GM19468 (cell line): ENCODE measurements at regions not wholly inside any gene's neighbourhood (a gene's known extent, or its start where the extent isn't known, plus 50 kb on each side); places are given as distances from the start of the nearest gene placed in this dataset.
A peak's percentile ranks its signal among the peaks of the same experiment; 100 is the strongest.
"Not testable (repeated sequence)": the region's sequence is repeated elsewhere in the genome, so short reads cannot be mapped to it uniquely, and the experiment has no call there.

Experiments used
- ATAC-seq: cut with Tn5 transposase; IDR thresholded peaks from one replicate; pipeline ENCODE4 v1.9.1; 2021; ENCODE audit warnings: mild to moderate bottlenecking, moderate library complexity, moderate number of reproducible peaks; ENCODE audit not compliant: unreplicated experiment; ENCODE audit errors: extremely low read depth

- peak; percentile 41 for ATAC-seq
Measured at GRCh38 chrX:109782994-109783700, 50.1 kb upstream of the ACSL4 start.

- no peak for ATAC-seq
Measured at GRCh38 chrX:109783701-109784079, 50.6 kb upstream of the ACSL4 start.

- ATAC-seq: no peak
Measured at GRCh38 chrX:109785053-109785452, 52.0 kb upstream of the ACSL4 start.

GRCh38 chrX:109790511-109790910 is 57.5 kb upstream of the ACSL4 start:
- ATAC-seq: not testable (repeated sequence)

GRCh38 chrX:109793191-109793590 is 60.1 kb upstream of the ACSL4 start:
- ATAC-seq: no peak

- no peak for ATAC-seq
Measured at GRCh38 chrX:109795682-109796081, 62.6 kb upstream of the ACSL4 start.

GRCh38 chrX:109797311-109797975 is 64.4 kb upstream of the ACSL4 start:
- no peak for ATAC-seq

GRCh38 chrX:109812236-109812635 is 79.2 kb upstream of the ACSL4 start:
- ATAC-seq: no peak

GRCh38 chrX:109813236-109813635 is 80.2 kb upstream of the ACSL4 start:
- no peak for ATAC-seq

GRCh38 chrX:109818976-109819375 is 85.9 kb upstream of the ACSL4 start:
- ATAC-seq: no peak

- no peak for ATAC-seq
Measured at GRCh38 chrX:109822861-109823260, 89.8 kb upstream of the ACSL4 start.

- no peak for ATAC-seq
Measured at GRCh38 chrX:109826954-109827708, 94.1 kb upstream of the ACSL4 start.

GRCh38 chrX:109827772-109828171 is 94.7 kb upstream of the ACSL4 start:
- ATAC-seq: no peak

- ATAC-seq: no peak
Measured at GRCh38 chrX:109830157-109830703, 97.2 kb upstream of the ACSL4 start.

GRCh38 chrX:109830704-109831206 is 97.7 kb upstream of the ACSL4 start:
- ATAC-seq: peak; percentile 72

GRCh38 chrX:109831326-109831985 is 98.4 kb upstream of the ACSL4 start:
- ATAC-seq: peak; percentile 19

GRCh38 chrX:109839694-109840567 is 106.9 kb upstream of the ACSL4 start:
- ATAC-seq: no peak

- ATAC-seq: no peak
Measured at GRCh38 chrX:109840585-109840984, 107.5 kb upstream of the ACSL4 start.

GRCh38 chrX:109841257-109841656 is 108.2 kb upstream of the ACSL4 start:
- no peak for ATAC-seq
